ENCODE measurements at regions not wholly inside any gene's neighbourhood (a gene's known extent, or its start where the extent isn't known, plus 50 kb on each side); places are given as distances from the start of the nearest gene placed in this dataset.

DNA sequence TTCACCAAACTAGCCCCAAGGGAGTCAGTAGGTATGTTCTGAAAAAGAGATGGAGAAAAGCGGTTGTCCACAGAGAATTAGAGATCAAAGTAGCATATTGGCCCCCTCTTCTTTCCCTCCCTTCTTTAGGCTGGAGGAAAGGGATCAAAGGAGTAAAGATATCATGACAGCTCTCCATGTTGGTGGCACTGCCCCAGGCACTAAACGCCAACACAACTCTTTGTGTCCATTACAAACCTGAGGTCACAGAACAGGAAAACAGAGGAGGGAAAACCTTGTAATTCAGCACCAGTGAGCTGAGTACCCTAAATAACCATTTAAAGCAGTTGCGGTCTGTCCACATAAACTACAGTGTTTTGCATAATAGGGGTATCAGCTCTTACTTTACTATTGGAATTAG is 113.0 kb upstream of the TFAP2D start:
- no peaks in the 10 kb centered on the region for H3K27me3 ChIP-seq (ENCODE audit: control insufficient read depth in 3 of 3, insufficient read depth in 3 of 3, low read depth in 1 of 3, low read length in 3 of 3)
- DNase-seq (ENCODE audit: low spot score): no peak
- no peak overlapping the region for H2BK12ac ChIP-seq (ENCODE audit: low read length)
- no peak overlapping the region for H3K23ac ChIP-seq (ENCODE audit: low read depth, low read length, poor library complexity)
- no peak overlapping the region for H2AK5ac ChIP-seq (ENCODE audit: low read depth, low read length)
- no peak overlapping the region for H3K27ac ChIP-seq (replicated peaks; ENCODE audit: low read length)
- H3K4me2 ChIP-seq (ENCODE audit: insufficient read depth, low read length, poor library complexity, severe bottlenecking): no peak overlapping the region
- H2AFZ ChIP-seq (ENCODE audit: low read length): no peak overlapping the region
- no peaks in the 10 kb centered on the region for H3K4me1 ChIP-seq (ENCODE audit: control insufficient read depth in 2 of 2, insufficient read depth in 1 of 2, low read depth in 1 of 2, low read length in 2 of 2)
- no peak overlapping the region for H4K8ac ChIP-seq (ENCODE audit: low read depth, low read length)
- WGBS, 2 donors (ENCODE audit: extremely low coverage in 2 of 2, insufficient read length in 2 of 2, insufficient replicate concordance in 1 of 2): no CpG with 5 or more reads among the region's 3 CpGs
- no peak overlapping the region for H3K9ac ChIP-seq (ENCODE audit: low read depth, low read length, poor library complexity)
- no peak overlapping the region for H3K4ac ChIP-seq (ENCODE audit: low read length)
- H2BK5ac ChIP-seq (ENCODE audit: low read length): no peak overlapping the region
- no peak overlapping the region for H2BK120ac ChIP-seq (ENCODE audit: low read depth, low read length)
- H2BK15ac ChIP-seq (ENCODE audit: low read length): no peak overlapping the region
- H3K18ac ChIP-seq (ENCODE audit: low read length): no peak overlapping the region
- H3K79me1 ChIP-seq (ENCODE audit: low read depth, low read length): no peaks in the 10 kb centered on the region
- no peak overlapping the region for H3K14ac ChIP-seq (ENCODE audit: low read length)
- H3K36me3 ChIP-seq (replicated peaks in 1 of 2; ENCODE audit: control insufficient read depth in 2 of 2, insufficient read depth in 2 of 2, low read length in 2 of 2): no peaks in the 10 kb centered on the region
- no peak overlapping the region for H3K4me3 ChIP-seq (ENCODE audit: low read length in 2 of 2)
- no peak overlapping the region for H4K91ac ChIP-seq (ENCODE audit: low read depth, low read length, poor library complexity)
- H3K9me3 ChIP-seq (replicated peaks in 1 of 2; ENCODE audit: control insufficient read depth in 2 of 2, insufficient read depth in 1 of 2, low read depth in 1 of 2, low read length in 2 of 2): no peaks in the 10 kb centered on the region

DNA sequence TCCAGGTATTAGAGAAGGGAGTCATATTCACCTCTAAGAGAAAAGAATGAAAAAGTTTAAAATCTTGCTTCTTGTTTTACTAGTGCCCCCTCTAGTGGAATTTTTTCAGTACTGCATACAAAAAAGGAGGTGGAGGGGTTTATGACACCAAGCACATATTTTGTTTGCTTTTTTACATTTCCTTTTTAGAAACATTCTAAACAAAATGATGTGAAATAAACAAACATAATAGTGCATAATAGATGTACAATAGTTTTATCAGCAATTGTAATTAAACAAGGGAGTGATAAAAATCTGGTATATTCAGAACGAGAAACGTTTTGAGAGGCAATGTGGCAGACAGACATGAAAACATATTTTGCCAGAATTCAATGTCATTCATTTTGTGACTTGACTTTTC is 111.0 kb upstream of the TFAP2D start:
- no peaks in the 10 kb centered on the region for H3K9me3 ChIP-seq (replicated peaks in 1 of 2; ENCODE audit: control insufficient read depth in 2 of 2, insufficient read depth in 1 of 2, low read depth in 1 of 2, low read length in 2 of 2)
- no CpG with 5 or more reads among the region's 2 CpGs for WGBS, 2 donors (ENCODE audit: extremely low coverage in 2 of 2, insufficient read length in 2 of 2, insufficient replicate concordance in 1 of 2)

DNA sequence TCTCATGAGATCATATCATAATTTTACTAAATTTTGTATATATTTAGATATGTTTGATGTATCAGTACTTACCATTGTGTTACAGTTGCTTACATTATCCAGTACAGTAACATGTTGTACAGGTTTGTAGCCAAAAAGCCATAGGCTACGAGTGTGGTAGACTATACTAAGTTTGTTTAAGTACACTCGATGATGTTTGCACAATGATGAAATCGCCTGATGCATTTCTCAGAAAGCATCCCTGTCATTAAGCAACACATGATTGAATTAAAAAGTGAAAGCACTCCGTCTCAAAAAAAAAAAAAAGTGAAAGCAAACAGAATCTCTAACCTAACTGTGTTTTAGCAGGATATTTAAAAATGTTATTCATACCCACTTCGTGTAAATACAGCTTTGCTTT is 104.9 kb upstream of the TFAP2D start:
- H2BK120ac ChIP-seq (ENCODE audit: low read depth, low read length): no peak overlapping the region

More for the DNA sequence above, 111.0 kb upstream of the TFAP2D start:
- no peak overlapping the region for H3K27ac ChIP-seq (replicated peaks; ENCODE audit: low read length)
- no peak overlapping the region for H3K14ac ChIP-seq (ENCODE audit: low read length)
- H4K91ac ChIP-seq (ENCODE audit: low read depth, low read length, poor library complexity): no peak overlapping the region
- no peaks in the 10 kb centered on the region for H3K27me3 ChIP-seq (ENCODE audit: control insufficient read depth in 3 of 3, insufficient read depth in 3 of 3, low read depth in 1 of 3, low read length in 3 of 3)
- no peak overlapping the region for H3K4me2 ChIP-seq (ENCODE audit: insufficient read depth, low read length, poor library complexity, severe bottlenecking)
- H2AK5ac ChIP-seq (ENCODE audit: low read depth, low read length): no peak overlapping the region
- H3K79me1 ChIP-seq (ENCODE audit: low read depth, low read length): no peaks in the 10 kb centered on the region
- no peak overlapping the region for H3K9ac ChIP-seq (ENCODE audit: low read depth, low read length, poor library complexity)
- H3K4ac ChIP-seq (ENCODE audit: low read length): no peak overlapping the region
- no peak overlapping the region for H3K4me3 ChIP-seq (ENCODE audit: low read length in 2 of 2)
- H4K8ac ChIP-seq (ENCODE audit: low read depth, low read length): no peak overlapping the region
- no peak overlapping the region for H3K23ac ChIP-seq (ENCODE audit: low read depth, low read length, poor library complexity)
- H2BK5ac ChIP-seq (ENCODE audit: low read length): no peak overlapping the region
- H3K18ac ChIP-seq (ENCODE audit: low read length): no peak overlapping the region
- no peak overlapping the region for H2BK12ac ChIP-seq (ENCODE audit: low read length)
- H2BK120ac ChIP-seq (ENCODE audit: low read depth, low read length): no peak overlapping the region
- H3K4me1 ChIP-seq (ENCODE audit: control insufficient read depth in 2 of 2, insufficient read depth in 1 of 2, low read depth in 1 of 2, low read length in 2 of 2): no peaks in the 10 kb centered on the region
- peak; percentile 50 for DNase-seq (ENCODE audit: low spot score)
- H2BK15ac ChIP-seq (ENCODE audit: low read length): no peak overlapping the region
- H2AFZ ChIP-seq (ENCODE audit: low read length): no peak overlapping the region
- no peaks in the 10 kb centered on the region for H3K36me3 ChIP-seq (replicated peaks in 1 of 2; ENCODE audit: control insufficient read depth in 2 of 2, insufficient read depth in 2 of 2, low read length in 2 of 2)

DNA sequence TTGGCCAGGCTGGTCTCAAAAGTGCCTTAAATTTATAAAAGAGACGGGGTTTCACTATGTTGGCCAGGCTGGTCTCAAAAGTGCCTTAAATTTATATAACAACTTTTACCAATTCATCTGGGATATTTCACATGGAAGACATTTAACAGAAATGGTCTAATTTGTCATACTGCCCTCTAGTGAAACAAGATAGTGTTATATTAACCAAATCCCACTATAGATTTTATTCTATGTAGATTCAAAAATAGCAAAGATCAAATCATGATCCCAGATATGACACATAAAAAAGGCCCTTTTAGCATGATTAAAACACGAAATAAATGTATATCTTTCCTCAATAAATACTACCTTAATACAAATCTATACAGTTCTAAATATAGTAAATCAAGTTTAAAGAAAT is 102.8 kb upstream of the TFAP2D start:
- Histone ChIP-seq H3K79me1 (ENCODE audit: low read depth, low read length) (peaks cover 2% of the 10 kb centered on the region), H3K23ac (ENCODE audit: low read depth, low read length, poor library complexity) (no peak overlapping the region), H3K4me2 (ENCODE audit: insufficient read depth, low read length, poor library complexity, severe bottlenecking) (no peak overlapping the region), H2AFZ (ENCODE audit: low read length) (no peak overlapping the region), H3K4me1 (ENCODE audit: control insufficient read depth in 2 of 2, insufficient read depth in 1 of 2, low read depth in 1 of 2, low read length in 2 of 2) (no peaks in the 10 kb centered on the region), H3K36me3 (replicated peaks in 1 of 2; ENCODE audit: control insufficient read depth in 2 of 2, insufficient read depth in 2 of 2, low read length in 2 of 2) (no peaks in the 10 kb centered on the region), H2BK15ac (ENCODE audit: low read length) (no peak overlapping the region), H3K9me3 (replicated peaks in 1 of 2; ENCODE audit: control insufficient read depth in 2 of 2, insufficient read depth in 1 of 2, low read depth in 1 of 2, low read length in 2 of 2) (peaks cover 0 to 3% of the 10 kb centered on the region in 2 donors), H2BK5ac (ENCODE audit: low read length) (no peak overlapping the region), H3K4ac (ENCODE audit: low read length) (no peak overlapping the region), H3K27me3 (ENCODE audit: control insufficient read depth in 3 of 3, insufficient read depth in 3 of 3, low read depth in 1 of 3, low read length in 3 of 3) (no peaks in the 10 kb centered on the region), H3K14ac (ENCODE audit: low read length) (no peak overlapping the region), H3K27ac (replicated peaks; ENCODE audit: low read length) (no peak overlapping the region), H3K9ac (ENCODE audit: low read depth, low read length, poor library complexity) (no peak overlapping the region), H4K8ac (ENCODE audit: low read depth, low read length) (no peak overlapping the region), H2BK120ac (ENCODE audit: low read depth, low read length) (no peak overlapping the region), H4K91ac (ENCODE audit: low read depth, low read length, poor library complexity) (no peak overlapping the region), H3K4me3 (ENCODE audit: low read length in 2 of 2) (no peak overlapping the region), H2BK12ac (ENCODE audit: low read length) (no peak overlapping the region), H2AK5ac (ENCODE audit: low read depth, low read length) (no peak overlapping the region), H3K18ac (ENCODE audit: low read length) (no peak overlapping the region)
- DNase-seq (ENCODE audit: low spot score): no peak
- no CpG with 5 or more reads among the region's 2 CpGs for WGBS, 2 donors (ENCODE audit: extremely low coverage in 2 of 2, insufficient read length in 2 of 2, insufficient replicate concordance in 1 of 2)

More for the DNA sequence above, 104.9 kb upstream of the TFAP2D start:
- no peak overlapping the region for H4K91ac ChIP-seq (ENCODE audit: low read depth, low read length, poor library complexity)
- H3K4me3 ChIP-seq (ENCODE audit: low read length in 2 of 2): no peak overlapping the region
- H3K9ac ChIP-seq (ENCODE audit: low read depth, low read length, poor library complexity): no peak overlapping the region
- H3K9me3 ChIP-seq (replicated peaks in 1 of 2; ENCODE audit: control insufficient read depth in 2 of 2, insufficient read depth in 1 of 2, low read depth in 1 of 2, low read length in 2 of 2): peaks cover 0 to 2% of the 10 kb centered on the region in 2 donors
- no peaks in the 10 kb centered on the region for H3K4me1 ChIP-seq (ENCODE audit: control insufficient read depth in 2 of 2, insufficient read depth in 1 of 2, low read depth in 1 of 2, low read length in 2 of 2)
- no peak overlapping the region for H3K4me2 ChIP-seq (ENCODE audit: insufficient read depth, low read length, poor library complexity, severe bottlenecking)
- no peak overlapping the region for H3K14ac ChIP-seq (ENCODE audit: low read length)
- H4K8ac ChIP-seq (ENCODE audit: low read depth, low read length): no peak overlapping the region
- H3K18ac ChIP-seq (ENCODE audit: low read length): no peak overlapping the region
- H2BK5ac ChIP-seq (ENCODE audit: low read length): no peak overlapping the region
- H3K23ac ChIP-seq (ENCODE audit: low read depth, low read length, poor library complexity): no peak overlapping the region
- no CpG with 5 or more reads among the region's 5 CpGs for WGBS, 2 donors (ENCODE audit: extremely low coverage in 2 of 2, insufficient read length in 2 of 2, insufficient replicate concordance in 1 of 2)
- no peak overlapping the region for H3K27ac ChIP-seq (replicated peaks; ENCODE audit: low read length)
- no peak overlapping the region for H2AFZ ChIP-seq (ENCODE audit: low read length)
- H2BK12ac ChIP-seq (ENCODE audit: low read length): no peak overlapping the region
- no peaks in the 10 kb centered on the region for H3K27me3 ChIP-seq (ENCODE audit: control insufficient read depth in 3 of 3, insufficient read depth in 3 of 3, low read depth in 1 of 3, low read length in 3 of 3)
- no peaks in the 10 kb centered on the region for H3K36me3 ChIP-seq (replicated peaks in 1 of 2; ENCODE audit: control insufficient read depth in 2 of 2, insufficient read depth in 2 of 2, low read length in 2 of 2)
- H3K79me1 ChIP-seq (ENCODE audit: low read depth, low read length): peaks cover under 1% of the 10 kb centered on the region
- DNase-seq (ENCODE audit: low spot score): no peak
- no peak overlapping the region for H3K4ac ChIP-seq (ENCODE audit: low read length)
- H2BK15ac ChIP-seq (ENCODE audit: low read length): no peak overlapping the region
- H2AK5ac ChIP-seq (ENCODE audit: low read depth, low read length): no peak overlapping the region

All from neuronal stem cell (in vitro differentiated cells).